GM12878 (cell line): ENCODE measurements at regions not wholly inside any gene's neighbourhood (a gene's known extent, or its start where the extent isn't known, plus 50 kb on each side); places are given as distances from the start of the nearest gene placed in this dataset.

ENCODE experiments used
- ATAC-seq: fragments of 200-7000 bp; cut with Tn5 transposase; 3 replicates; pipeline ENCODE4 v1.9.1; 2020; ENCODE audit warnings: mild to moderate bottlenecking, moderate library complexity
- BruUV-seq: library from RNA; stranded (reverse); fragments of 400-500 nt; replicated peaks from 2 replicates; lab custom pipeline; 2021; lab: Mats Ljungman, UMichigan
- CTCF ChIA-PET: fragments of 300-600 bp; sonication (Branson Sonifier 250); formaldehyde crosslinking; extraction: SDS; loops from one replicate; lab custom pipeline; 2021; ENCODE audit warnings: inconsistent platforms; lab: Yijun Ruan, JAX
- POLR2A ChIA-PET: fragments of 350-600 bp; formaldehyde crosslinking; extraction: SDS; loops from one replicate; lab custom pipeline; 2021; ENCODE audit warnings: inconsistent platforms; lab: Charles Lee
- RAD21 ChIA-PET: fragments of 300-600 bp; sonication (Branson Sonifier 250); formaldehyde crosslinking; loops from one replicate; lab custom pipeline; 2023; ENCODE audit warnings: antibody characterized with exemption; ENCODE audit not compliant: unreplicated experiment; lab: Charles Lee
- SMC1A ChIA-PET: fragments of 300-600 bp; sonication (Branson Sonifier 250); formaldehyde crosslinking; loops from one replicate; lab custom pipeline; 2023; ENCODE audit not compliant: unreplicated experiment, uncharacterized antibody; lab: Charles Lee
- DNase-seq: peaks from one replicate; pipeline ENCODE4 v3.0.0-alpha.2; 2011; ENCODE audit warnings: low read depth, low spot score
- FAIRE-seq: peaks from 3 replicates; lab custom pipeline; 2011; peaks lifted over from hg19 to GRCh38; lab: Jason Lieb, UNC
- H2AFZ ChIP-seq: 2 replicates; pipeline ENCODE4 v1.6.0; 2011; ENCODE audit warnings: low read depth, low read length, control low read depth; ENCODE audit not compliant: control insufficient read depth
- H3K27ac ChIP-seq: 2 replicates; pipeline ENCODE4 v1.5.1; 2011; ENCODE audit warnings: control low read depth; ENCODE audit not compliant: control insufficient read depth, insufficient read depth
- H3K27me3 ChIP-seq, 2 experiments: replicated peaks in 1 of 2; 2 replicates each; pipeline versions ENCODE4 v1.6.0 to v1.6.1; 2011; ENCODE audit warnings: low read length in 1 of 2; ENCODE audit not compliant: control insufficient read depth in 2 of 2, insufficient read depth in 2 of 2
- H3K36me3 ChIP-seq, 2 experiments: 2 replicates each; pipeline ENCODE4 v1.5.1; 2011; ENCODE audit warnings: low read length in 1 of 2; ENCODE audit not compliant: control insufficient read depth in 2 of 2, insufficient read depth in 2 of 2
- H3K4me1 ChIP-seq: 2 replicates; pipeline ENCODE4 v1.6.1; 2011; ENCODE audit warnings: mild to moderate bottlenecking, low read length, moderate library complexity, mixed read lengths; ENCODE audit not compliant: control insufficient read depth, insufficient read depth
- H3K4me2 ChIP-seq: 2 replicates; pipeline ENCODE4 v1.6.0; 2011; ENCODE audit warnings: control low read depth; ENCODE audit not compliant: control insufficient read depth, insufficient read depth
- H3K4me3 ChIP-seq: fragments of 200-600 bp; sonication (generic); 2 replicates; pipeline ENCODE4 v1.5.1; 2016
- H3K79me2 ChIP-seq: 2 replicates; pipeline ENCODE4 v1.6.0; 2011; ENCODE audit warnings: low read length; ENCODE audit not compliant: control insufficient read depth, insufficient read depth
- H3K9ac ChIP-seq: 2 replicates; pipeline ENCODE4 v1.8.0; 2011; ENCODE audit warnings: low read length, control low read depth, mixed read lengths; ENCODE audit not compliant: control insufficient read depth, insufficient read depth
- H3K9me3 ChIP-seq: replicated peaks from 3 replicates; pipeline ENCODE4 v1.5.1; 2011; ENCODE audit warnings: mild to moderate bottlenecking, low read length; ENCODE audit not compliant: control insufficient read depth, insufficient read depth
- H4K20me1 ChIP-seq: 2 replicates; pipeline ENCODE4 v1.6.0; 2011; ENCODE audit not compliant: control insufficient read depth, insufficient read depth
- ASH2L ChIP-seq: fragments of 300-600, 200-600 bp; sonication (generic); IDR thresholded peaks from 2 replicates; pipeline ENCODE4 v1.6.1; 2017; ENCODE audit warnings: low read depth, mild to moderate bottlenecking, borderline replicate concordance
- EZH2 ChIP-seq: IDR thresholded peaks from 2 replicates; pipeline ENCODE4 v1.6.1; 2012; ENCODE audit warnings: low read depth, mild to moderate bottlenecking, control low read depth, inconsistent platforms, low read length, borderline replicate concordance; ENCODE audit not compliant: control insufficient read depth
- FOXM1 ChIP-seq: IDR thresholded peaks from 2 replicates; pipeline ENCODE4 v1.6.1; 2012; ENCODE audit warnings: low read depth, mild to moderate bottlenecking, inconsistent platforms, low read length, moderate library complexity
- HDAC2 ChIP-seq: fragments of 200-600 bp; sonication (generic); IDR thresholded peaks from 2 replicates; pipeline ENCODE4 v1.6.1; 2017
- MXI1 ChIP-seq: fragments of 150-350 bp; IDR thresholded peaks from 2 replicates; pipeline ENCODE4 v1.6.1; 2011; ENCODE audit warnings: low read depth, mild to moderate bottlenecking, inconsistent platforms, low read length, improper control_type of control experiment
- NFIC ChIP-seq: IDR thresholded peaks from 2 replicates; pipeline ENCODE4 v1.6.1; 2012; ENCODE audit warnings: low read depth, mild to moderate bottlenecking, inconsistent platforms, low read length, moderate library complexity
- POLR2A ChIP-seq: IDR thresholded peaks from 2 replicates; pipeline ENCODE4 v1.6.1; 2011; ENCODE audit warnings: low read depth, mild to moderate bottlenecking, low read length
- POU2F2 ChIP-seq: IDR thresholded peaks from 3 replicates; pipeline ENCODE4 v1.6.1; 2011; ENCODE audit warnings: low read depth, mild to moderate bottlenecking, low read length, borderline replicate concordance
- SIN3A ChIP-seq: IDR thresholded peaks from 2 replicates; pipeline ENCODE4 v1.6.1; 2012; ENCODE audit warnings: low read depth, low read length, improper control_type of control experiment
- SMC3 ChIP-seq: IDR thresholded peaks from 2 replicates; pipeline ENCODE4 v1.6.1; 2011; ENCODE audit warnings: low read length, improper control_type of control experiment, borderline replicate concordance
- SREBF2 ChIP-seq: IDR thresholded peaks from 2 replicates; pipeline ENCODE4 v1.6.1; 2012; ENCODE audit warnings: mild to moderate bottlenecking, low read length
- STAT1 ChIP-seq: fragments of 450-650 bp; conservative IDR thresholded peaks from 2 replicates; pipeline ENCODE4 v1.6.1; 2014; ENCODE audit warnings: antibody characterized with exemption, mild to moderate bottlenecking
- ZBED1 ChIP-seq: IDR thresholded peaks from 2 replicates; pipeline ENCODE4 v1.6.1; 2016; ENCODE audit warnings: borderline replicate concordance
- WGBS: methylation state at CpG from one replicate; pipeline ENCODE4 v1.1.6; 2016; ENCODE audit warnings: low lambda C conversion rate; ENCODE audit not compliant: insufficient replicate concordance, insufficient coverage; ENCODE audit errors: missing lambda C conversion rate; 5-methylcytosine and 5-hydroxymethylcytosine counted together
- in situ Hi-C: fragments of 300-500 bp; cut with MboI; formaldehyde crosslinking; loops from 9 replicates; pipeline ENCODE4 v1.14.3; 2018; ENCODE audit warnings: mixed read lengths
- intact Hi-C: fragments of 100-400 bp; cut with micrococcal nuclease; formaldehyde crosslinking; loops from one replicate; pipeline ENCODE4 v1.14.2; 2022; ENCODE audit not compliant: unreplicated experiment
- TF ChIP-seq, protein P1 (sequence below): fragments of 450-650 bp; IDR thresholded peaks from 2 replicates; pipeline ENCODE4 v1.6.1; 2018; ENCODE audit warnings: borderline replicate concordance, mild to moderate bottlenecking; ENCODE audit not compliant: partially characterized antibody

DNA sequence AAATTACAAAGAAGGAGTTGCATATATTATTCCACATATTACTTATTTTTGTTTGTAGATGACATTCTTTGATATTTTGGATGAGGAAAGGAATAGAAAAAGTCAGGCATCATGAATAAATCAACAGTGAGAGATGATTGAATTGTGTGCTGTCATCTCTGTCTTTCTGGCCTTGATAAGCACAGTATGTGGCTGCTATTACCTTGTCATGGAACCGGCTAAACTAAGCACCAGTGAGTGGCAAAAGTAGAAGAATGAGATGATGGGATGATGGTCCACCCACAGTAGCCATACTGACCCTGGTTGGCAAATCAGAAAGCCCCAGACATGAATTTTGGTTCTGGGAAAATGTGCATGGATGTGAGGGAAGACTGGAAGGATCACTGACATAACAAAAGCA is 361.2 kb upstream of the DMAC1 start:
- ChIA-PET RAD21 (no interaction called here), POLR2A (no interaction called here), SMC1A (no interaction called here), CTCF (no interaction called here)
- H3K4me3 ChIP-seq, result no peak overlapping the region
- no peak overlapping the region for H2AFZ ChIP-seq
- DNase-seq (no peak), ATAC-seq (no peak), FAIRE-seq (no peak)
- H3K27me3 ChIP-seq, result no peaks in the 10 kb centered on the region
- intact Hi-C loops, result no loop called here
- H3K36me3 ChIP-seq, result no peaks in the 10 kb centered on the region
- BruUV-seq, result no TSS peak
- TF ChIP-seq STAT1 (no peak), POU2F2 (no peak), MXI1 (no peak), HDAC2 (no peak), SIN3A (no peak), SREBF2 (no peak), ASH2L (no peak), SMC3 (no peak), NFIC (no peak), ZBED1 (no peak), FOXM1 (no peak), EZH2 (no peak), POLR2A (no peak)
- TF ChIP-seq, protein P1, sequence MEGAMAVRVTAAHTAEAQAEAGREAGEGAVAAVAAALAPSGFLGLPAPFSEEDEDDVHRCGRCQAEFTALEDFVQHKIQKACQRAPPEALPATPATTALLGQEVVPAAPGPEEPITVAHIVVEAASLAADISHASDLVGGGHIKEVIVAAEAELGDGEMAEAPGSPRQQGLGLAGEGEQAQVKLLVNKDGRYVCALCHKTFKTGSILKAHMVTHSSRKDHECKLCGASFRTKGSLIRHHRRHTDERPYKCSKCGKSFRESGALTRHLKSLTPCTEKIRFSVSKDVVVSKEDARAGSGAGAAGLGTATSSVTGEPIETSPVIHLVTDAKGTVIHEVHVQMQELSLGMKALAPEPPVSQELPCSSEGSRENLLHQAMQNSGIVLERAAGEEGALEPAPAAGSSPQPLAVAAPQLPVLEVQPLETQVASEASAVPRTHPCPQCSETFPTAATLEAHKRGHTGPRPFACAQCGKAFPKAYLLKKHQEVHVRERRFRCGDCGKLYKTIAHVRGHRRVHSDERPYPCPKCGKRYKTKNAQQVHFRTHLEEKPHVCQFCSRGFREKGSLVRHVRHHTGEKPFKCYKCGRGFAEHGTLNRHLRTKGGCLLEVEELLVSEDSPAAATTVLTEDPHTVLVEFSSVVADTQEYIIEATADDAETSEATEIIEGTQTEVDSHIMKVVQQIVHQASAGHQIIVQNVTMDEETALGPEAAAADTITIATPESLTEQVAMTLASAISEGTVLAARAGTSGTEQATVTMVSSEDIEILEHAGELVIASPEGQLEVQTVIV, result no peak
- no peak overlapping the region for H3K27ac ChIP-seq
- H3K4me1 ChIP-seq, result no peaks in the 10 kb centered on the region
- 4% methylated on average over 1 of the region's 1 CpG for WGBS
- H4K20me1 ChIP-seq, result no peaks in the 10 kb centered on the region
- no peaks in the 10 kb centered on the region for H3K9me3 ChIP-seq
- in situ Hi-C loops, result no loop called here
- H3K4me2 ChIP-seq, result no peak overlapping the region
- no peaks in the 10 kb centered on the region for H3K79me2 ChIP-seq
- H3K9ac ChIP-seq, result no peak overlapping the region
